HG02884 (cell line): ENCODE measurements at regions not wholly inside any gene's neighbourhood (a gene's known extent, or its start where the extent isn't known, plus 50 kb on each side); places are given as distances from the start of the nearest gene placed in this dataset.
"Not testable (repeated sequence)": the region's sequence is repeated elsewhere in the genome, so short reads cannot be mapped to it uniquely, and the experiment has no call there.

Source experiments
- ATAC-seq: cut with Tn5 transposase; IDR thresholded peaks from one replicate; pipeline ENCODE4 v1.9.1; 2021; ENCODE audit warnings: mild to moderate bottlenecking, moderate library complexity; ENCODE audit not compliant: unreplicated experiment

GRCh38 chr5:104513121-104513602, 950.6 kb upstream of the NUDT12 start:
- ATAC-seq = no peak

- no peak for ATAC-seq
These were observed 949.7 kb upstream of the NUDT12 start for GRCh38 chr5:104512063-104512825.

GRCh38 chr5:104498281-104498680, 935.7 kb upstream of the NUDT12 start:
- ATAC-seq = no peak

GRCh38 chr5:104494083-104494482, 931.5 kb upstream of the NUDT12 start:
- no peak for ATAC-seq

- ATAC-seq = no peak
These were observed 910.2 kb upstream of the NUDT12 start for GRCh38 chr5:104472811-104473210.

GRCh38 chr5:104456122-104456521, 893.5 kb upstream of the NUDT12 start:
- ATAC-seq = no peak

GRCh38 chr5:104452550-104452949, 890.0 kb upstream of the NUDT12 start:
- no peak for ATAC-seq

- ATAC-seq = not testable (repeated sequence)
These were observed 889.3 kb upstream of the NUDT12 start for GRCh38 chr5:104451911-104452310.

- ATAC-seq = no peak
These were observed 882.1 kb upstream of the NUDT12 start for GRCh38 chr5:104444656-104445055.

- ATAC-seq = no peak
These were observed 881.1 kb upstream of the NUDT12 start for GRCh38 chr5:104443706-104444105.

- no peak for ATAC-seq
These were observed 869.4 kb upstream of the NUDT12 start for GRCh38 chr5:104431981-104432380.

- no peak for ATAC-seq
These were observed 868.5 kb upstream of the NUDT12 start for GRCh38 chr5:104431002-104431620.

GRCh38 chr5:104429911-104430310, 867.3 kb upstream of the NUDT12 start:
- no peak for ATAC-seq

- no peak for ATAC-seq
These were observed 858.8 kb upstream of the NUDT12 start for GRCh38 chr5:104421431-104421830.

- no peak for ATAC-seq
These were observed 855.5 kb upstream of the NUDT12 start for GRCh38 chr5:104418056-104418455.

- peak; percentile 76 for ATAC-seq
These were observed 850.2 kb upstream of the NUDT12 start for GRCh38 chr5:104412649-104413240.

- ATAC-seq = no peak
These were observed 838.4 kb upstream of the NUDT12 start for GRCh38 chr5:104400941-104401340.

- ATAC-seq = no peak
These were observed 823.3 kb upstream of the NUDT12 start for GRCh38 chr5:104385906-104386305.

- ATAC-seq = no peak
These were observed 812.8 kb upstream of the NUDT12 start for GRCh38 chr5:104375345-104375744.

GRCh38 chr5:104372796-104373195, 810.2 kb upstream of the NUDT12 start:
- ATAC-seq = no peak

- no peak for ATAC-seq
These were observed 809.8 kb upstream of the NUDT12 start for GRCh38 chr5:104372376-104372775.

GRCh38 chr5:104370523-104370922, 807.9 kb upstream of the NUDT12 start:
- no peak for ATAC-seq
